GM21717 (cell line): ENCODE measurements at regions not wholly inside any gene's neighbourhood (a gene's known extent, or its start where the extent isn't known, plus 50 kb on each side); places are given as distances from the start of the nearest gene placed in this dataset.
"Not testable (repeated sequence)": the region's sequence is repeated elsewhere in the genome, so short reads cannot be mapped to it uniquely, and the experiment has no call there.

Experiments
- ATAC-seq: cut with Tn5 transposase; IDR thresholded peaks from one replicate; pipeline ENCODE4 v1.9.1; 2021; ENCODE audit warnings: mild to moderate bottlenecking, moderate library complexity; ENCODE audit not compliant: unreplicated experiment

GRCh38 chr6:80942911-80943310 lies 809.6 kb downstream of the TENT5A start:
- ATAC-seq: no peak

GRCh38 chr6:80940976-80941375 lies 811.5 kb downstream of the TENT5A start:
- no peak for ATAC-seq

GRCh38 chr6:80940571-80940970 lies 811.9 kb downstream of the TENT5A start:
- ATAC-seq: no peak

- ATAC-seq: no peak
Measured at GRCh38 chr6:80939898-80940297, 812.6 kb downstream of the TENT5A start.

- ATAC-seq: no peak
Measured at GRCh38 chr6:80939480-80939879, 813.0 kb downstream of the TENT5A start.

- no peak for ATAC-seq
Measured at GRCh38 chr6:80938131-80938530, 814.4 kb downstream of the TENT5A start.

- no peak for ATAC-seq
Measured at GRCh38 chr6:80932359-80932758, 820.1 kb downstream of the TENT5A start.

- no peak for ATAC-seq
Measured at GRCh38 chr6:80930376-80930775, 822.1 kb downstream of the TENT5A start.

GRCh38 chr6:80923816-80924215 lies 817.3 kb downstream of the BCKDHB start:
- no peak for ATAC-seq

GRCh38 chr6:80922916-80923455 lies 816.5 kb downstream of the BCKDHB start:
- no peak for ATAC-seq

- no peak for ATAC-seq
Measured at GRCh38 chr6:80921861-80922460, 815.5 kb downstream of the BCKDHB start.

- ATAC-seq: no peak
Measured at GRCh38 chr6:80907831-80908230, 801.4 kb downstream of the BCKDHB start.

GRCh38 chr6:80903711-80904110 lies 797.2 kb downstream of the BCKDHB start:
- ATAC-seq: no peak

- ATAC-seq: no peak
Measured at GRCh38 chr6:80886475-80886874, 780.0 kb downstream of the BCKDHB start.

- ATAC-seq: no peak
Measured at GRCh38 chr6:80872951-80873308, 766.5 kb downstream of the BCKDHB start.

GRCh38 chr6:80872199-80872950 lies 765.9 kb downstream of the BCKDHB start:
- no peak for ATAC-seq

- ATAC-seq: no peak
Measured at GRCh38 chr6:80862756-80863155, 756.3 kb downstream of the BCKDHB start.

- no peak for ATAC-seq
Measured at GRCh38 chr6:80860107-80860506, 753.6 kb downstream of the BCKDHB start.

GRCh38 chr6:80847973-80848372 lies 741.5 kb downstream of the BCKDHB start:
- not testable (repeated sequence) for ATAC-seq

- ATAC-seq: no peak
Measured at GRCh38 chr6:80832337-80832736, 725.9 kb downstream of the BCKDHB start.

GRCh38 chr6:80793411-80793810 lies 686.9 kb downstream of the BCKDHB start:
- ATAC-seq: no peak

- ATAC-seq: no peak
Measured at GRCh38 chr6:80792151-80792550, 685.7 kb downstream of the BCKDHB start.
